ENCODE measurements at regions not wholly inside any gene's neighbourhood (a gene's known extent, or its start where the extent isn't known, plus 50 kb on each side); places are given as distances from the start of the nearest gene placed in this dataset.
"Not testable (repeated sequence)": the region's sequence is repeated elsewhere in the genome, so short reads cannot be mapped to it uniquely, and the experiment has no call there.

GRCh38 chr13:69617587-69617986 is 490.0 kb upstream of the ATXN8OS start:
- DNase-seq (ENCODE audit: low read depth in 2 of 2): no peak
- no peak overlapping the region for H3K9ac ChIP-seq (ENCODE audit: insufficient read depth, low read length)
- no peaks in the 10 kb centered on the region for H4K20me1 ChIP-seq (ENCODE audit: control insufficient read depth, extremely low read depth, insufficient read depth, low read length)
- no peaks in the 10 kb centered on the region for H3K36me3 ChIP-seq (ENCODE audit: control insufficient read depth, insufficient read depth, low read length)
- no peak overlapping the region for H2AFZ ChIP-seq (ENCODE audit: low read length)
- no peak overlapping the region for H3K4me3 ChIP-seq (replicated peaks in 1 of 4; ENCODE audit: control extremely low read depth in 1 of 4, insufficient read depth in 1 of 4, low read depth in 3 of 4, low read length in 4 of 4)
- H3K4me1 ChIP-seq (ENCODE audit: control insufficient read depth, extremely low read depth, insufficient read depth, low read length): no peaks in the 10 kb centered on the region
- no peaks in the 10 kb centered on the region for H3K27me3 ChIP-seq (ENCODE audit: control insufficient read depth, insufficient read depth, low read length)
- H3K4me2 ChIP-seq (ENCODE audit: extremely low read depth, insufficient read depth, low read length): no peak overlapping the region
- no peaks in the 10 kb centered on the region for H3K79me2 ChIP-seq (ENCODE audit: control insufficient read depth, insufficient read depth, low read length)
- no peak overlapping the region for H3K27ac ChIP-seq (ENCODE audit: insufficient read depth, low read length)
- H3K9me3 ChIP-seq (ENCODE audit: control insufficient read depth, insufficient read depth, low read depth, low read length): no peaks in the 10 kb centered on the region
- TF ChIP-seq CTCF (conservative IDR thresholded peaks at IDR 0.05 in 1 of 2, IDR thresholded peaks at IDR 0.05 in 1 of 2; ENCODE audit: low read depth in 1 of 2, low read length in 2 of 2): no peak
- no peak for TF ChIP-seq EZH2 (IDR thresholded peaks at IDR 0.05; ENCODE audit: low read length, missing control alignments)

GRCh38 chr13:69616396-69616795 is 491.2 kb upstream of the ATXN8OS start:
- H2AFZ ChIP-seq (ENCODE audit: low read length): no peak overlapping the region
- H3K9ac ChIP-seq (ENCODE audit: insufficient read depth, low read length): no peak overlapping the region
- H3K79me2 ChIP-seq (ENCODE audit: control insufficient read depth, insufficient read depth, low read length): no peaks in the 10 kb centered on the region
- no peaks in the 10 kb centered on the region for H3K36me3 ChIP-seq (ENCODE audit: control insufficient read depth, insufficient read depth, low read length)
- no peak for DNase-seq (ENCODE audit: low read depth in 2 of 2)
- H3K4me3 ChIP-seq (replicated peaks in 1 of 4; ENCODE audit: control extremely low read depth in 1 of 4, insufficient read depth in 1 of 4, low read depth in 3 of 4, low read length in 4 of 4): no peak overlapping the region
- no peaks in the 10 kb centered on the region for H3K27me3 ChIP-seq (ENCODE audit: control insufficient read depth, insufficient read depth, low read length)
- no peaks in the 10 kb centered on the region for H4K20me1 ChIP-seq (ENCODE audit: control insufficient read depth, extremely low read depth, insufficient read depth, low read length)
- no peak overlapping the region for H3K4me2 ChIP-seq (ENCODE audit: extremely low read depth, insufficient read depth, low read length)
- H3K27ac ChIP-seq (ENCODE audit: insufficient read depth, low read length): no peak overlapping the region
- H3K4me1 ChIP-seq (ENCODE audit: control insufficient read depth, extremely low read depth, insufficient read depth, low read length): no peaks in the 10 kb centered on the region
- no peaks in the 10 kb centered on the region for H3K9me3 ChIP-seq (ENCODE audit: control insufficient read depth, insufficient read depth, low read depth, low read length)
- TF ChIP-seq CTCF (conservative IDR thresholded peaks at IDR 0.05 in 1 of 2, IDR thresholded peaks at IDR 0.05 in 1 of 2; ENCODE audit: low read depth in 1 of 2, low read length in 2 of 2) (no peak), EZH2 (IDR thresholded peaks at IDR 0.05; ENCODE audit: low read length, missing control alignments) (no peak)

GRCh38 chr13:69615055-69615454 is 492.6 kb upstream of the ATXN8OS start:
- not testable (repeated sequence) for H3K9me3 ChIP-seq (ENCODE audit: control insufficient read depth, insufficient read depth, low read depth, low read length); H3K9ac ChIP-seq (ENCODE audit: insufficient read depth, low read length); H3K27me3 ChIP-seq (ENCODE audit: control insufficient read depth, insufficient read depth, low read length); H2AFZ ChIP-seq (ENCODE audit: low read length); H3K4me1 ChIP-seq (ENCODE audit: control insufficient read depth, extremely low read depth, insufficient read depth, low read length); H3K27ac ChIP-seq (ENCODE audit: insufficient read depth, low read length); H3K36me3 ChIP-seq (ENCODE audit: control insufficient read depth, insufficient read depth, low read length); H4K20me1 ChIP-seq (ENCODE audit: control insufficient read depth, extremely low read depth, insufficient read depth, low read length); H3K4me2 ChIP-seq (ENCODE audit: extremely low read depth, insufficient read depth, low read length); H3K4me3 ChIP-seq (replicated peaks in 1 of 4; ENCODE audit: control extremely low read depth in 1 of 4, insufficient read depth in 1 of 4, low read depth in 3 of 4, low read length in 4 of 4); DNase-seq (ENCODE audit: low read depth in 2 of 2); H3K79me2 ChIP-seq (ENCODE audit: control insufficient read depth, insufficient read depth, low read length)

GRCh38 chr13:69604698-69605097 is 502.9 kb upstream of the ATXN8OS start:
- Histone ChIP-seq H3K9me3 (ENCODE audit: control insufficient read depth, insufficient read depth, low read depth, low read length) (no peaks in the 10 kb centered on the region), H3K79me2 (ENCODE audit: control insufficient read depth, insufficient read depth, low read length) (no peaks in the 10 kb centered on the region), H3K4me3 (replicated peaks in 1 of 4; ENCODE audit: control extremely low read depth in 1 of 4, insufficient read depth in 1 of 4, low read depth in 3 of 4, low read length in 4 of 4) (no peak overlapping the region), H3K27me3 (ENCODE audit: control insufficient read depth, insufficient read depth, low read length) (no peaks in the 10 kb centered on the region), H3K4me2 (ENCODE audit: extremely low read depth, insufficient read depth, low read length) (no peak overlapping the region), H4K20me1 (ENCODE audit: control insufficient read depth, extremely low read depth, insufficient read depth, low read length) (no peaks in the 10 kb centered on the region), H2AFZ (ENCODE audit: low read length) (no peak overlapping the region), H3K36me3 (ENCODE audit: control insufficient read depth, insufficient read depth, low read length) (no peaks in the 10 kb centered on the region), H3K27ac (ENCODE audit: insufficient read depth, low read length) (no peak overlapping the region), H3K9ac (ENCODE audit: insufficient read depth, low read length) (no peak overlapping the region), H3K4me1 (ENCODE audit: control insufficient read depth, extremely low read depth, insufficient read depth, low read length) (no peaks in the 10 kb centered on the region)
- DNase-seq (ENCODE audit: low read depth in 2 of 2): no peak
- TF ChIP-seq CTCF (conservative IDR thresholded peaks at IDR 0.05 in 1 of 2, IDR thresholded peaks at IDR 0.05 in 1 of 2; ENCODE audit: low read depth in 1 of 2, low read length in 2 of 2) (no peak), EZH2 (IDR thresholded peaks at IDR 0.05; ENCODE audit: low read length, missing control alignments) (no peak)

Data from fibroblast of lung (primary cell).